H1 (cell line): ENCODE measurements at regions not wholly inside any gene's neighbourhood (a gene's known extent, or its start where the extent isn't known, plus 50 kb on each side); places are given as distances from the start of the nearest gene placed in this dataset.

ENCODE experiments used
- EP300 ChIP-seq, 2 experiments: IDR thresholded peaks; 1 replicate in 1 of 2; 2 replicates in 1 of 2; pipeline ENCODE4 v1.6.1; 2011 to 2012; ENCODE audit warnings: low read depth in 2 of 2, low read length in 2 of 2, mild to moderate bottlenecking in 2 of 2, borderline replicate concordance in 1 of 2, inconsistent platforms in 1 of 2, moderate library complexity in 1 of 2
- HDAC6 ChIP-seq: IDR thresholded peaks from one replicate; pipeline ENCODE4 v1.7.1; 2012; ENCODE audit warnings: low read depth, mild to moderate bottlenecking, inconsistent platforms, low read length, moderate library complexity
- JUND ChIP-seq: IDR thresholded peaks from 2 replicates; pipeline ENCODE4 v1.6.1; 2011; ENCODE audit warnings: mild to moderate bottlenecking, improper control_type of control experiment, low read length
- KDM5A ChIP-seq: fragments of 200-600 bp; IDR thresholded peaks from 2 replicates; pipeline ENCODE4 v1.7.1; 2012; ENCODE audit warnings: mild to moderate bottlenecking, low read length, inconsistent platforms, mixed read lengths
- YY1 ChIP-seq: IDR thresholded peaks from 2 replicates; pipeline ENCODE4 v1.6.1; 2011; ENCODE audit warnings: low read depth, mild to moderate bottlenecking, low read length

- TF ChIP-seq JUND (no peak), YY1 (no peak), EP300 (IDR thresholded peaks at IDR 0.05; ENCODE audit: borderline replicate concordance in 1 of 2, low read depth in 2 of 2, low read length in 2 of 2) (no peak), KDM5A (no peak), HDAC6 (no peak)
Measured at GRCh38 chr9:73093740-73094379, 57.8 kb upstream of the ANXA1 start (continued).
